PFSK-1 (cell line): ENCODE measurements at regions not wholly inside any gene's neighbourhood (a gene's known extent, or its start where the extent isn't known, plus 50 kb on each side); places are given as distances from the start of the nearest gene placed in this dataset.

Source experiments
- FOXP2 ChIP-seq: optimal IDR thresholded peaks from 2 replicates; pipeline ENCODE3; 2011; ENCODE audit warnings: borderline replicate concordance, control low read depth, inconsistent platforms; ENCODE audit not compliant: insufficient read depth; ENCODE audit errors: extremely low read length, extremely low read depth
- POLR2AphosphoS5 ChIP-seq: IDR thresholded peaks from 2 replicates; pipeline ENCODE4 v1.6.1; 2012; ENCODE audit warnings: low read depth, mild to moderate bottlenecking, control low read depth, low read length, moderate library complexity
- SIN3A ChIP-seq: IDR thresholded peaks from 2 replicates; pipeline ENCODE4 v1.6.1; 2012; ENCODE audit warnings: mild to moderate bottlenecking, low read length, moderate library complexity, borderline replicate concordance; ENCODE audit not compliant: insufficient read depth
- TAF1 ChIP-seq: IDR thresholded peaks from 2 replicates; pipeline ENCODE4 v1.6.1; 2012; ENCODE audit warnings: low read length, control low read depth, borderline replicate concordance; ENCODE audit not compliant: insufficient read depth
- TF ChIP-seq, protein P1 (sequence below), 2 experiments: IDR thresholded peaks; 2 replicates each; pipeline versions ENCODE4 v1.6.1 to v1.8.0; 2011 to 2012; ENCODE audit warnings: low read depth in 2 of 2, low read length in 2 of 2, control low read depth in 1 of 2, inconsistent platforms in 1 of 2, mild to moderate bottlenecking in 1 of 2, moderate library complexity in 1 of 2; ENCODE audit not compliant: insufficient read depth in 1 of 2

- TF ChIP-seq, protein P1, sequence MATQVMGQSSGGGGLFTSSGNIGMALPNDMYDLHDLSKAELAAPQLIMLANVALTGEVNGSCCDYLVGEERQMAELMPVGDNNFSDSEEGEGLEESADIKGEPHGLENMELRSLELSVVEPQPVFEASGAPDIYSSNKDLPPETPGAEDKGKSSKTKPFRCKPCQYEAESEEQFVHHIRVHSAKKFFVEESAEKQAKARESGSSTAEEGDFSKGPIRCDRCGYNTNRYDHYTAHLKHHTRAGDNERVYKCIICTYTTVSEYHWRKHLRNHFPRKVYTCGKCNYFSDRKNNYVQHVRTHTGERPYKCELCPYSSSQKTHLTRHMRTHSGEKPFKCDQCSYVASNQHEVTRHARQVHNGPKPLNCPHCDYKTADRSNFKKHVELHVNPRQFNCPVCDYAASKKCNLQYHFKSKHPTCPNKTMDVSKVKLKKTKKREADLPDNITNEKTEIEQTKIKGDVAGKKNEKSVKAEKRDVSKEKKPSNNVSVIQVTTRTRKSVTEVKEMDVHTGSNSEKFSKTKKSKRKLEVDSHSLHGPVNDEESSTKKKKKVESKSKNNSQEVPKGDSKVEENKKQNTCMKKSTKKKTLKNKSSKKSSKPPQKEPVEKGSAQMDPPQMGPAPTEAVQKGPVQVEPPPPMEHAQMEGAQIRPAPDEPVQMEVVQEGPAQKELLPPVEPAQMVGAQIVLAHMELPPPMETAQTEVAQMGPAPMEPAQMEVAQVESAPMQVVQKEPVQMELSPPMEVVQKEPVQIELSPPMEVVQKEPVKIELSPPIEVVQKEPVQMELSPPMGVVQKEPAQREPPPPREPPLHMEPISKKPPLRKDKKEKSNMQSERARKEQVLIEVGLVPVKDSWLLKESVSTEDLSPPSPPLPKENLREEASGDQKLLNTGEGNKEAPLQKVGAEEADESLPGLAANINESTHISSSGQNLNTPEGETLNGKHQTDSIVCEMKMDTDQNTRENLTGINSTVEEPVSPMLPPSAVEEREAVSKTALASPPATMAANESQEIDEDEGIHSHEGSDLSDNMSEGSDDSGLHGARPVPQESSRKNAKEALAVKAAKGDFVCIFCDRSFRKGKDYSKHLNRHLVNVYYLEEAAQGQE (IDR thresholded peaks at IDR 0.05; ENCODE audit: insufficient read depth in 1 of 2, low read depth in 2 of 2, low read length in 2 of 2) = peak in 1 of 2 experiments; percentile 11; a peak in 1 of 4 replicates
- peak; percentile 86 for TF ChIP-seq TAF1
- TF ChIP-seq SIN3A = no peak
- peak; percentile 50 for TF ChIP-seq POLR2AphosphoS5
- TF ChIP-seq FOXP2 = no peak
Measured at GRCh38 chr6:26223650-26224546, 136.7 kb downstream of the HFE start.

- TF ChIP-seq, protein P1 (IDR thresholded peaks at IDR 0.05; ENCODE audit: insufficient read depth in 1 of 2, low read depth in 2 of 2, low read length in 2 of 2) = no peak
- TF ChIP-seq TAF1 (no peak), POLR2AphosphoS5 (no peak), SIN3A (no peak), FOXP2 (no peak)
Measured at GRCh38 chr6:26224547-26224912, 137.3 kb downstream of the HFE start.

- no peak for TF ChIP-seq SIN3A
- 0 out of 2 replicates have a peak, but pooled peaks have one; percentile 4 for TF ChIP-seq POLR2AphosphoS5
Measured at GRCh38 chr6:26224940-26225847, 138.0 kb downstream of the HFE start.

- TF ChIP-seq, protein P1 (IDR thresholded peaks at IDR 0.05; ENCODE audit: insufficient read depth in 1 of 2, low read depth in 2 of 2, low read length in 2 of 2) = no peak
- TF ChIP-seq POLR2AphosphoS5 (no peak), TAF1 (no peak), FOXP2 (no peak), SIN3A (no peak)
Measured at GRCh38 chr6:26225848-26226578, 138.8 kb downstream of the HFE start.

- TF ChIP-seq FOXP2 (no peak), TAF1 (no peak)
Measured at GRCh38 chr6:26226579-26226967, 138.4 kb upstream of the BTN3A2 start.

DNA sequence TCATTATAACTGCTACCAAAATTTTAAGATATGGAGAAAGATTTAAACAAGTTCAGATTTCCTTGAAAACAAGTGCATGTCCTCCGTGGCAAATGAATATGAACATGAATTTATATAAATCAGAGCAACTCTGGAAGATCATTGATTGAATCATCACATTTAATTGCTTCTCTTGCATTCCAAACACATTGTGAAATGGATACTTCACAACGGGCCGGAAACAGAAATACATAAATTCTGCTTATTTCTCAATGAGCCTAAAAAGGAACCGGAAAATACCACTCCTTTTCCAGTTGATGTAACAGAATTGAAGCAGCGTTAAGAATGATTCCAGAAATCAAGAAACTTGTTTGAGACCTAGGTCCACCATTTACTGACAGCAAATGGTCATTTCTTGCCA lies 134.6 kb upstream of the BTN3A2 start:
- TF ChIP-seq POLR2AphosphoS5 (no peak), FOXP2 (no peak), TAF1 (no peak), SIN3A (no peak)
- TF ChIP-seq, protein P1 (IDR thresholded peaks at IDR 0.05; ENCODE audit: insufficient read depth in 1 of 2, low read depth in 2 of 2, low read length in 2 of 2) = no peak
